Heart right ventricle (tissue), 16 donors: ENCODE measurements at regions not wholly inside any gene's neighbourhood (a gene's known extent, or its start where the extent isn't known, plus 50 kb on each side); places are given as distances from the start of the nearest gene placed in this dataset.

ENCODE experiments used
- ATAC-seq, 8 donors: fragments of 200-7000 bp; cut with Tn5 transposase; one replicate each; pipeline ENCODE4 v1.9.1; 2020; ENCODE audit warnings: mild to moderate bottlenecking in 8 of 8, moderate library complexity in 8 of 8, moderate number of reproducible peaks in 1 of 8
- DNase-seq, 2 donors: peaks; one replicate each; pipeline ENCODE4 v3.0.0-alpha.2; 2020
- H3K27ac ChIP-seq, 10 donors: fragments of 200-600 bp; sonication (generic) in 2 of 10; one replicate each; pipeline versions ENCODE4 v1.5.0 to v1.8.0; 2020 to 2022; ENCODE audit warnings: mild to moderate bottlenecking in 3 of 10
- H3K27me3 ChIP-seq, 7 donors: fragments of 200-600 bp; one replicate each; pipeline ENCODE4 v1.8.0; 2021 to 2022; ENCODE audit warnings: mild to moderate bottlenecking in 2 of 7
- H3K36me3 ChIP-seq, 9 donors: fragments of 200-600 bp; sonication (generic) in 1 of 9; one replicate each; pipeline versions ENCODE4 v1.5.0 to v1.8.0; 2020 to 2022; ENCODE audit warnings: mild to moderate bottlenecking in 2 of 9
- H3K4me1 ChIP-seq, 9 donors: fragments of 200-600 bp; sonication (generic) in 1 of 9; one replicate each; pipeline versions ENCODE4 v1.5.0 to v1.8.0; 2020 to 2022; ENCODE audit warnings: mild to moderate bottlenecking in 4 of 9
- H3K4me3 ChIP-seq, 10 donors: fragments of 200-600 bp; sonication (generic) in 2 of 10; one replicate each; pipeline versions ENCODE4 v1.5.0 to v1.8.0; 2020 to 2022; ENCODE audit warnings: mild to moderate bottlenecking in 7 of 10, moderate library complexity in 2 of 10
- H3K9me3 ChIP-seq, 11 donors: fragments of 200-600 bp in 10 of 11; sonication (generic) in 2 of 11; one replicate each; pipeline versions ENCODE4 v1.5.0 to v1.8.0; 2013 to 2022; ENCODE audit warnings: mild to moderate bottlenecking in 2 of 11, control low read depth in 1 of 11, moderate library complexity in 1 of 11
- CTCF ChIP-seq, 9 donors: fragments of 200-600 bp; sonication (generic) in 2 of 9; IDR thresholded peaks; one replicate each; pipeline versions ENCODE4 v1.5.0 to v1.8.0; 2021 to 2022; ENCODE audit warnings: antibody characterized with exemption in 9 of 9, mild to moderate bottlenecking in 5 of 9, moderate library complexity in 1 of 9
- WGBS, 2 donors: extraction: QIAGEN DNeasy Blood & Tissue Kit; methylation state at CpG; one replicate each; pipeline ENCODE4 v1.1.7; 2013; ENCODE audit warnings: inconsistent platforms in 1 of 2; 5-methylcytosine and 5-hydroxymethylcytosine counted together
- intact Hi-C, 10 donors: fragments of 100-400 bp; cut with DNase I; formaldehyde crosslinking; loops; one replicate each; pipeline versions ENCODE4 v1.11.1 to v1.14.2; 2022
- donor health status: Arrhythmogenic right ventricular cardiomyopathy.
- donor health status: ischemic (EF 13 %, LVEDD 7.1; RV severe dilation, severe dysfunction).
- donor health status: healthy with polysubstance abuse.
- donor health status: DM: no; HTN: yes; CAD: no.
- donor health status: DM: no; HTN: no; CAD: no.
- donor health status: ischemic (EF 25% LVEDD 6.9; RV normal size, moderate dysfunction).
- donor health status: ischemic (EF 25% LVEDD 5.7; RV mildly dilated, moderate dysfunction).
- donor health status: healthy.
- donor health status: DM: yes; HTN: yes; CAD: no.
- donor health status: Ischemic cardiomyopathy.
- donor health status: ischemic (EF 35%, LVEDD 5.7; RV mildly dilated, moderate dysfunction).
- donor health status: nonischemic (EF 11% LVEDD 7.7; RV severe dilation, severe dysfunction).
- donor health status: DM: yes; HTN: yes; CAD: no.
- donor health status: PGD.
- donor health status: ischemic (EF 29% LVEDD 5.4; RV normal size, mild dysfunction).
- donor health status: nonischemic (EF 23%, LVEDD 6.1; RV moderate dilation, normal function).

- intact Hi-C loops: no loop called here
- Histone ChIP-seq H3K9me3 (peaks cover 0 to 3% (median 0%) of the 10 kb centered on the region in 11 donors), H3K4me3 (no peak overlapping the region), H3K36me3 (no peaks in the 10 kb centered on the region), H3K4me1 (no peaks in the 10 kb centered on the region), H3K27ac (no peak overlapping the region), H3K27me3 (peaks cover 0 to 18% (median 0%) of the 10 kb centered on the region in 7 donors)
- DNase-seq: no peak
- TF ChIP-seq CTCF (IDR thresholded peaks at IDR 0.05): no peak
- no peak for ATAC-seq
- 83 to 88% methylated on average over 1 of the region's 1 CpG for WGBS, 2 donors
Observed at GRCh38 chrX:109264878-109265277, 217.0 kb downstream of the GUCY2F start.

- no peak for TF ChIP-seq CTCF (IDR thresholded peaks at IDR 0.05)
- H3K36me3 ChIP-seq: no peaks in the 10 kb centered on the region
- no peak overlapping the region for H3K27ac ChIP-seq
- H3K4me1 ChIP-seq: no peaks in the 10 kb centered on the region
- intact Hi-C loops: no loop called here
- peaks cover 0 to 8% (median 0%) of the 10 kb centered on the region in 7 donors for H3K27me3 ChIP-seq
- WGBS, 2 donors: 49 to 53% methylated on average over 2 of the region's 2 CpGs
- ATAC-seq (no peak), DNase-seq (no peak)
- peaks cover 0 to 3% (median 0%) of the 10 kb centered on the region in 11 donors for H3K9me3 ChIP-seq
- no peak overlapping the region for H3K4me3 ChIP-seq
Observed at GRCh38 chrX:109261279-109261678, 220.6 kb downstream of the GUCY2F start.

GRCh38 chrX:109252789-109253188 lies 229.1 kb downstream of the GUCY2F start:
- H3K4me1 ChIP-seq: no peaks in the 10 kb centered on the region
- DNase-seq (no peak), ATAC-seq (no peak)
- H3K9me3 ChIP-seq: peaks cover 0 to 42% (median 0%) of the 10 kb centered on the region in 11 donors
- TF ChIP-seq CTCF (IDR thresholded peaks at IDR 0.05): no peak
- no peak overlapping the region for H3K27ac ChIP-seq
- peaks cover 0 to 9% (median 0%) of the 10 kb centered on the region in 7 donors for H3K27me3 ChIP-seq
- WGBS, 2 donors: 77 to 87% methylated on average over 2 of the region's 2 CpGs
- H3K36me3 ChIP-seq: no peaks in the 10 kb centered on the region
- intact Hi-C loops: no loop called here
- H3K4me3 ChIP-seq: no peak overlapping the region

DNA sequence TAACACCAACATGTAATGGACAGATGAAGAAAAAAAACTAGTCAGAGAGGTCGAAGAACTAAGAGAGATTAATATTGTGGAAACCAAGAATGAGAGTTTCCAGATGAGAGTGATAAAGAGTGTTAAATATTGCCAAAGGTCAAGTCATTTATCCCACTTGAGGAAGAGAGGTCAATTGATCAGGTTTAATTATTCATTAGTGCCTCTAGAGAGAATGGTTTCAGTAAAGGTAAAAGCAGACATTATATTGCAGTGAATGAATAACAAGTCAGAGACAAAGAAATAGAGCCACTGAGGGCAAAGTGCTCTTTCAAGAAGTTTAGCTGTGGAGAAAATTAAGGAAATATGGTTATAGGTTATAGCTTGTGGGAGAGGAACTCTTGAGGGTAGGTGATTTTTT lies 263.1 kb downstream of the GUCY2F start:
- no peaks in the 10 kb centered on the region for H3K4me1 ChIP-seq
- H3K27ac ChIP-seq: no peak overlapping the region
- no peak overlapping the region for H3K4me3 ChIP-seq
- intact Hi-C loops: no loop called here
- ATAC-seq (no peak), DNase-seq (no peak)
- 0% methylated on average over 1 of the region's 1 CpG for WGBS, 2 donors
- peaks cover 0 to 14% (median 0%) of the 10 kb centered on the region in 11 donors for H3K9me3 ChIP-seq
- no peak for TF ChIP-seq CTCF (IDR thresholded peaks at IDR 0.05)
- no peaks in the 10 kb centered on the region for H3K36me3 ChIP-seq
- H3K27me3 ChIP-seq: peaks cover 0 to 10% (median 0%) of the 10 kb centered on the region in 7 donors
